A673 (cell line): ENCODE measurements at regions not wholly inside any gene's neighbourhood (a gene's known extent, or its start where the extent isn't known, plus 50 kb on each side); places are given as distances from the start of the nearest gene placed in this dataset.
A peak's percentile ranks its signal among the peaks of the same experiment; 100 is the strongest.
"Not testable (repeated sequence)": the region's sequence is repeated elsewhere in the genome, so short reads cannot be mapped to it uniquely, and the experiment has no call there.

ENCODE experiments used
- BruUV-seq: library from RNA; stranded (reverse); fragments of 400-500 nt; replicated peaks from 2 replicates; lab custom pipeline; 2021; lab: Mats Ljungman, UMichigan
- CTCF ChIA-PET: fragments of 300-600 bp; sonication (Branson Sonifier 250); formaldehyde crosslinking; loops from one replicate; lab custom pipeline; 2022; ENCODE audit warnings: antibody characterized with exemption; lab: Charles Lee
- POLR2A ChIA-PET: fragments of 300-600 bp; sonication (Branson Sonifier 250); formaldehyde crosslinking; loops from one replicate; lab custom pipeline; 2022; ENCODE audit warnings: antibody characterized with exemption; ENCODE audit not compliant: low non-redundant PET; lab: Charles Lee
- DNase-seq: peaks from one replicate; pipeline ENCODE4 v3.0.0-alpha.2; 2015; ENCODE audit warnings: low spot score
- H3K27ac ChIP-seq: fragments of 200-600 bp; sonication (generic); 2 replicates; pipeline ENCODE4 v1.5.1; 2016; ENCODE audit warnings: mixed run types, low read depth, mild to moderate bottlenecking, mixed read lengths, antibody characterized with exemption, low read length; ENCODE audit not compliant: poor library complexity, severe bottlenecking
- H3K27me3 ChIP-seq: fragments of 200-600 bp; sonication (generic); replicated peaks from 2 replicates; pipeline ENCODE4 v1.6.1; 2017; ENCODE audit warnings: mixed run types, low read depth, mild to moderate bottlenecking, mixed read lengths, antibody characterized with exemption, low read length; ENCODE audit not compliant: insufficient read depth, poor library complexity
- H3K36me3 ChIP-seq: fragments of 200-600 bp; sonication (generic); 2 replicates; pipeline ENCODE4 v1.6.1; 2016; ENCODE audit warnings: mixed run types, mild to moderate bottlenecking, mixed read lengths, antibody characterized with exemption, low read length; ENCODE audit not compliant: insufficient read depth, poor library complexity, severe bottlenecking
- H3K4me1 ChIP-seq: fragments of 200-600 bp; sonication (generic); 2 replicates; pipeline ENCODE4 v1.6.1; 2017; ENCODE audit warnings: mixed run types, mild to moderate bottlenecking, mixed read lengths, antibody characterized with exemption, low read length; ENCODE audit not compliant: insufficient read depth, poor library complexity, severe bottlenecking
- H3K4me3 ChIP-seq: fragments of 200-600 bp; sonication (generic); 2 replicates; pipeline ENCODE4 v1.5.1; 2016; ENCODE audit warnings: low read depth, mixed run types, mild to moderate bottlenecking, mixed read lengths, low read length; ENCODE audit not compliant: poor library complexity, severe bottlenecking
- H3K9me3 ChIP-seq: fragments of 200-600 bp; sonication (generic); 2 replicates; pipeline ENCODE4 v1.6.1; 2016; ENCODE audit warnings: mixed run types, low read depth, mild to moderate bottlenecking, mixed read lengths, antibody characterized with exemption, low read length; ENCODE audit not compliant: poor library complexity, severe bottlenecking
- CTCF ChIP-seq: fragments of 300-800, 200-600 bp; sonication (generic); conservative IDR thresholded peaks from 2 replicates; pipeline ENCODE4 v1.5.1; 2017; ENCODE audit warnings: low read depth, mild to moderate bottlenecking, antibody characterized with exemption, low read length, moderate library complexity, mixed read lengths
- EZH2 ChIP-seq: fragments of 200-600 bp; sonication (generic); IDR thresholded peaks from 2 replicates; pipeline ENCODE4 v1.6.1; 2017; ENCODE audit warnings: borderline replicate concordance, low read depth, mild to moderate bottlenecking, mixed read lengths, antibody characterized with exemption, low read length; ENCODE audit not compliant: poor library complexity, severe bottlenecking
- intact Hi-C: fragments of 100-400 bp; cut with micrococcal nuclease; formaldehyde crosslinking; loops from one replicate; pipeline ENCODE4 v1.10.0; 2022; ENCODE audit not compliant: unreplicated experiment

GRCh38 chr2:239644011-239644410 is 243.2 kb upstream of the HDAC4 start:
- CTCF ChIA-PET: no interaction called here
- peak; percentile 48 for DNase-seq
- Histone ChIP-seq H3K4me1 (no peaks in the 10 kb centered on the region), H3K9me3 (no peaks in the 10 kb centered on the region), H3K36me3 (no peaks in the 10 kb centered on the region), H3K27me3 (no peaks in the 10 kb centered on the region), H3K4me3 (no peak overlapping the region), H3K27ac (no peak overlapping the region)
- no TSS peak for BruUV-seq
- intact Hi-C loops: no loop called here
- POLR2A ChIA-PET: no interaction called here
- TF ChIP-seq CTCF (no peak), EZH2 (no peak)

GRCh38 chr2:239642406-239643004 is 241.7 kb upstream of the HDAC4 start:
- intact Hi-C loops: no loop called here

DNA sequence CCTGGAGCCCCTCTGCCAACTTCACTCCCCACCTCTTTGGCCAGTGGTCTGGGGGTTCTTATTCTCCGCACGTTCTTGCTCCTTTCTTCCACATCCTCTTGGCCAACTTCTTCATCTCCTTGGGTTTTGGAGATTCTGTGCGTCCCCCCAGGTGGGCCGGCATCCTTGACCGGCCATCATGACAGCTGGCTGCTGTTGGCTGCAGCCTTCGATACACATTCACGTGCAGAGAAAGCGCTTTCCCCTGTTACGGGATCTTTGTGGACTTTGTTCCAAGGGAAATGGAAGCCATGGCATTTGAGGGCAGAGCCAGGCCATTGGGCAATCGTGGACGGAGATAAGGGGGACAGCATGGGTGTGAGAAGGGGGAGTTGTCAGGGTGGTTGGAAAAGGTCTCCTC is 241.1 kb upstream of the HDAC4 start:
- intact Hi-C loops, POLR2A ChIA-PET, H3K4me1 ChIP-seq, BruUV-seq, H3K9me3 ChIP-seq, H3K27me3 ChIP-seq, H3K27ac ChIP-seq, DNase-seq, H3K4me3 ChIP-seq, CTCF ChIA-PET, H3K36me3 ChIP-seq: not testable (repeated sequence)

More at GRCh38 chr2:239642406-239643004, 241.7 kb upstream of the HDAC4 start:
- TF ChIP-seq CTCF (no peak), EZH2 (no peak)
- H3K9me3 ChIP-seq: no peaks in the 10 kb centered on the region
- no peaks in the 10 kb centered on the region for H3K4me1 ChIP-seq
- no TSS peak for BruUV-seq
- no peaks in the 10 kb centered on the region for H3K36me3 ChIP-seq
- H3K27me3 ChIP-seq: no peaks in the 10 kb centered on the region
- no peak overlapping the region for H3K27ac ChIP-seq
- POLR2A ChIA-PET: no interaction called here
- no peak for DNase-seq
- H3K4me3 ChIP-seq: no peak overlapping the region
- CTCF ChIA-PET: no interaction called here
